Common myeloid progenitor, CD34-positive (primary cell): ENCODE measurements at regions not wholly inside any gene's neighbourhood (a gene's known extent, or its start where the extent isn't known, plus 50 kb on each side); places are given as distances from the start of the nearest gene placed in this dataset.
"Not testable (repeated sequence)": the region's sequence is repeated elsewhere in the genome, so short reads cannot be mapped to it uniquely, and the experiment has no call there.

Experiments
- CTCF ChIA-PET: fragments of 350-600 bp; sonication (Branson Sonifier 250); formaldehyde crosslinking; loops from one replicate; lab custom pipeline; 2021; ENCODE audit warnings: antibody characterized with exemption; lab: Charles Lee
- POLR2A ChIA-PET: fragments of 350-600 bp; sonication (Branson Sonifier 250); formaldehyde crosslinking; loops from one replicate; lab custom pipeline; 2021; ENCODE audit warnings: antibody characterized with exemption; lab: Charles Lee
- DNase-seq, 3 donors: peaks; one replicate each; pipeline versions ENCODE4 v3.0.0 to v3.0.0-alpha.2; 2013
- H3K27ac ChIP-seq, 2 experiments: 1 replicate in 1 of 2; 2 replicates in 1 of 2; pipeline ENCODE4 v1.7.0; 2013; ENCODE audit warnings: inconsistent platforms in 2 of 2, low read length in 2 of 2, mild to moderate bottlenecking in 2 of 2, low read depth in 1 of 2, moderate library complexity in 1 of 2; ENCODE audit not compliant: severe bottlenecking in 2 of 2, insufficient read depth in 1 of 2, poor library complexity in 1 of 2
- H3K27me3 ChIP-seq, 5 experiments: replicated peaks in 2 of 5; 1 replicate in 3 of 5; 2 replicates in 2 of 5; pipeline versions ENCODE4 v1.6.1 to v1.7.0; 2013; ENCODE audit warnings: low read length in 4 of 5, mild to moderate bottlenecking in 2 of 5, moderate library complexity in 2 of 5, inconsistent platforms in 1 of 5; ENCODE audit not compliant: insufficient read depth in 5 of 5, control insufficient read depth in 4 of 5
- H3K36me3 ChIP-seq, 4 experiments: 1 replicate in 2 of 4; 2 replicates in 2 of 4; pipeline versions ENCODE4 v1.6.1 to v1.7.0; 2013; ENCODE audit warnings: low read length in 3 of 4, control low read depth in 1 of 4, mild to moderate bottlenecking in 1 of 4; ENCODE audit not compliant: control insufficient read depth in 4 of 4, insufficient read depth in 4 of 4
- H3K4me1 ChIP-seq, 4 experiments: 1 replicate in 3 of 4; 2 replicates in 1 of 4; pipeline versions ENCODE4 v1.6.1 to v1.7.1; 2013; ENCODE audit warnings: low read length in 3 of 4, mild to moderate bottlenecking in 3 of 4, control low read depth in 1 of 4, inconsistent platforms in 1 of 4, moderate library complexity in 1 of 4; ENCODE audit not compliant: control insufficient read depth in 4 of 4, insufficient read depth in 4 of 4; ENCODE audit errors: control extremely low read depth in 1 of 4
- H3K4me3 ChIP-seq, 7 experiments: 1 replicate in 4 of 7; 2 replicates in 3 of 7; pipeline versions ENCODE4 v1.5.1 to v1.7.0; 2013; ENCODE audit warnings: mild to moderate bottlenecking in 7 of 7, low read length in 6 of 7, moderate library complexity in 6 of 7, inconsistent platforms in 2 of 7, low read depth in 2 of 7, control low read depth in 1 of 7; ENCODE audit not compliant: insufficient read depth in 4 of 7, control insufficient read depth in 1 of 7; ENCODE audit errors: extremely low read depth in 1 of 7
- H3K9me3 ChIP-seq, 5 experiments: 1 replicate in 4 of 5; 2 replicates in 1 of 5; pipeline versions ENCODE4 v1.6.1 to v1.7.1; 2013; ENCODE audit warnings: low read length in 4 of 5, mild to moderate bottlenecking in 2 of 5, inconsistent platforms in 1 of 5, low read depth in 1 of 5, moderate library complexity in 1 of 5; ENCODE audit not compliant: control insufficient read depth in 4 of 5, insufficient read depth in 2 of 5; ENCODE audit errors: control extremely low read depth in 1 of 5
- WGBS: methylation state at CpG from one replicate; pipeline ENCODE4 v1.1.5; 2013; ENCODE audit not compliant: insufficient coverage; 5-methylcytosine and 5-hydroxymethylcytosine counted together

GRCh38 chr14:82987502-82988124 lies 1454.0 kb upstream of the SEL1L start:
- CTCF ChIA-PET: no interaction called here
- no peak overlapping the region for H3K27ac ChIP-seq
- 58% methylated on average over 2 of the region's 5 CpGs for WGBS
- H3K27me3 ChIP-seq: no peaks in the 10 kb centered on the region
- H3K36me3 ChIP-seq: no peaks in the 10 kb centered on the region
- no peaks in the 10 kb centered on the region for H3K9me3 ChIP-seq
- H3K4me3 ChIP-seq: no peak overlapping the region
- no peak for DNase-seq
- H3K4me1 ChIP-seq: no peaks in the 10 kb centered on the region
- POLR2A ChIA-PET: no interaction called here

- CTCF ChIA-PET, POLR2A ChIA-PET: not testable (repeated sequence)
Observed at GRCh38 chr14:82994547-82994946, 1460.9 kb upstream of the SEL1L start.

GRCh38 chr14:82999802-83000201 lies 1466.1 kb upstream of the SEL1L start:
- POLR2A ChIA-PET: no interaction called here

More at GRCh38 chr14:82994547-82994946, 1460.9 kb upstream of the SEL1L start:
- DNase-seq, H3K27me3 ChIP-seq, H3K9me3 ChIP-seq, H3K27ac ChIP-seq, H3K4me3 ChIP-seq, H3K4me1 ChIP-seq, H3K36me3 ChIP-seq: not testable (repeated sequence)
- WGBS: 91% methylated on average over 5 of the region's 8 CpGs

GRCh38 chr14:83004456-83005006 lies 1470.9 kb upstream of the SEL1L start:
- DNase-seq: no peak
- POLR2A ChIA-PET: no interaction called here
- Histone ChIP-seq H3K9me3 (no peaks in the 10 kb centered on the region), H3K27ac (no peak overlapping the region), H3K4me3 (no peak overlapping the region), H3K27me3 (no peaks in the 10 kb centered on the region), H3K36me3 (no peaks in the 10 kb centered on the region), H3K4me1 (no peaks in the 10 kb centered on the region)
- WGBS: no CpG with 5 or more reads among the region's 2 CpGs
- CTCF ChIA-PET: no interaction called here

More at GRCh38 chr14:82999802-83000201, 1466.1 kb upstream of the SEL1L start:
- Histone ChIP-seq H3K4me3 (no peak overlapping the region), H3K27me3 (no peaks in the 10 kb centered on the region), H3K9me3 (no peaks in the 10 kb centered on the region), H3K27ac (no peak overlapping the region), H3K36me3 (no peaks in the 10 kb centered on the region), H3K4me1 (no peaks in the 10 kb centered on the region)
- DNase-seq: peak in 2 of 3 donors; percentile 0 to 1
- CTCF ChIA-PET: no interaction called here

- Histone ChIP-seq H3K36me3 (no peaks in the 10 kb centered on the region), H3K9me3 (no peaks in the 10 kb centered on the region), H3K27me3 (no peaks in the 10 kb centered on the region), H3K27ac (no peak overlapping the region), H3K4me1 (no peaks in the 10 kb centered on the region), H3K4me3 (no peak overlapping the region)
- POLR2A ChIA-PET: no interaction called here
- 100% methylated on average over 1 of the region's 1 CpG for WGBS
- CTCF ChIA-PET: no interaction called here
- no peak for DNase-seq
Observed at GRCh38 chr14:83006121-83006670, 1472.5 kb upstream of the SEL1L start.

GRCh38 chr14:83007052-83007451 lies 1473.4 kb upstream of the SEL1L start:
- H3K27me3 ChIP-seq, H3K9me3 ChIP-seq, H3K4me3 ChIP-seq, POLR2A ChIA-PET, CTCF ChIA-PET, H3K4me1 ChIP-seq, H3K27ac ChIP-seq, DNase-seq, H3K36me3 ChIP-seq: not testable (repeated sequence)
- 100% methylated on average over 5 of the region's 7 CpGs for WGBS

- Histone ChIP-seq H3K4me3 (no peak overlapping the region), H3K27ac (no peak overlapping the region), H3K27me3 (no peaks in the 10 kb centered on the region), H3K36me3 (no peaks in the 10 kb centered on the region), H3K4me1 (no peaks in the 10 kb centered on the region), H3K9me3 (no peaks in the 10 kb centered on the region)
- WGBS: 80% methylated on average over 1 of the region's 1 CpG
- DNase-seq: no peak
- CTCF ChIA-PET: no interaction called here
- POLR2A ChIA-PET: no interaction called here
Observed at GRCh38 chr14:83007641-83008225, 1474.1 kb upstream of the SEL1L start.
